H1 (cell line): ENCODE measurements at regions not wholly inside any gene's neighbourhood (a gene's known extent, or its start where the extent isn't known, plus 50 kb on each side); places are given as distances from the start of the nearest gene placed in this dataset.
"Not testable (repeated sequence)": the region's sequence is repeated elsewhere in the genome, so short reads cannot be mapped to it uniquely, and the experiment has no call there.

Experiments
- CTCF ChIA-PET: fragments of 300-600 bp; sonication (Branson Sonifier 250); formaldehyde crosslinking; loops from one replicate; lab custom pipeline; 2021; ENCODE audit not compliant: partially characterized antibody; lab: Charles Lee
- POLR2A ChIA-PET: fragments of 300-600 bp; sonication (Branson Sonifier 250); formaldehyde crosslinking; loops from one replicate; lab custom pipeline; 2021; ENCODE audit warnings: inconsistent platforms; ENCODE audit not compliant: partially characterized antibody; lab: Charles Lee
- DNase-seq, 2 experiments: peaks; one replicate each; pipeline versions ENCODE4 v3.0.0 to v3.0.0-alpha.2; 2010 to 2022; ENCODE audit warnings: low spot score in 2 of 2, low read depth in 1 of 2, mixed read lengths in 1 of 2
- FAIRE-seq: peaks from 2 replicates; lab custom pipeline; 2011; peaks lifted over from hg19 to GRCh38; lab: Jason Lieb, UNC
- H2AFZ ChIP-seq: 2 replicates; pipeline ENCODE4 v1.8.1; 2012; ENCODE audit warnings: low read length, inconsistent platforms
- H2AK5ac ChIP-seq: 2 replicates; pipeline ENCODE4 v1.6.1; 2013; ENCODE audit warnings: low read depth, low read length
- H2BK120ac ChIP-seq: replicated peaks from 2 replicates; pipeline ENCODE3; 2013; ENCODE audit warnings: low read depth, low read length, inconsistent platforms
- H2BK12ac ChIP-seq: 2 replicates; pipeline ENCODE4 v1.6.1; 2013; ENCODE audit warnings: low read depth, low read length
- H2BK15ac ChIP-seq: 2 replicates; pipeline ENCODE4 v1.6.1; 2013; ENCODE audit warnings: low read length
- H2BK20ac ChIP-seq: 2 replicates; pipeline ENCODE4 v1.6.1; 2013; ENCODE audit warnings: low read length
- H2BK5ac ChIP-seq: 2 replicates; pipeline ENCODE4 v1.6.1; 2013; ENCODE audit warnings: low read depth, low read length
- H3K14ac ChIP-seq: 2 replicates; pipeline ENCODE4 v1.6.1; 2013; ENCODE audit warnings: inconsistent platforms; ENCODE audit not compliant: insufficient read length
- H3K18ac ChIP-seq: 2 replicates; pipeline ENCODE4 v1.6.1; 2013; ENCODE audit warnings: low read length; ENCODE audit errors: extremely low read depth
- H3K23ac ChIP-seq: 2 replicates; pipeline ENCODE4 v1.6.1; 2013; ENCODE audit warnings: inconsistent platforms; ENCODE audit not compliant: insufficient read length
- H3K23me2 ChIP-seq: 2 replicates; pipeline ENCODE4 v1.6.1; 2013; ENCODE audit warnings: low read depth, low read length
- H3K27ac ChIP-seq: 2 replicates; pipeline ENCODE4 v1.6.1; 2011; ENCODE audit warnings: low read depth, low read length, inconsistent platforms
- H3K27me3 ChIP-seq, 4 experiments: replicated peaks in 1 of 4; 1 replicate in 1 of 4; 2 replicates in 3 of 4; pipeline versions ENCODE4 v1.6.1 to v1.8.1; 2011 to 2013; ENCODE audit warnings: low read length in 3 of 4, mild to moderate bottlenecking in 3 of 4, inconsistent platforms in 2 of 4, mixed read lengths in 2 of 4, moderate library complexity in 1 of 4; ENCODE audit not compliant: control insufficient read depth in 3 of 4, insufficient read depth in 3 of 4; ENCODE audit errors: extremely low read depth in 1 of 4
- H3K36me3 ChIP-seq, 4 experiments: 2 replicates each; pipeline versions ENCODE4 v1.6.1 to v1.8.1; 2011 to 2013; ENCODE audit warnings: mild to moderate bottlenecking in 4 of 4, low read length in 3 of 4, moderate library complexity in 2 of 4, control low read depth in 1 of 4, inconsistent platforms in 1 of 4; ENCODE audit not compliant: insufficient read depth in 4 of 4, control insufficient read depth in 2 of 4
- H3K4ac ChIP-seq: replicated peaks from 2 replicates; pipeline ENCODE3; 2013; ENCODE audit warnings: low read length, low read depth, mixed read lengths, inconsistent platforms; ENCODE audit not compliant: insufficient read length
- H3K4me1 ChIP-seq, 4 experiments: replicated peaks in 1 of 4; 1 replicate in 1 of 4; 2 replicates in 3 of 4; pipeline versions ENCODE4 v1.6.1 to v1.8.1; 2011 to 2013; ENCODE audit warnings: low read length in 3 of 4, inconsistent platforms in 2 of 4, mixed read lengths in 1 of 4; ENCODE audit not compliant: insufficient read depth in 4 of 4, control insufficient read depth in 3 of 4
- H3K4me2 ChIP-seq, 2 experiments: 2 replicates each; pipeline versions ENCODE4 v1.6.1 to v1.8.1; 2011 to 2013; ENCODE audit warnings: low read depth in 2 of 2, low read length in 2 of 2, control low read depth in 1 of 2, inconsistent platforms in 1 of 2, mild to moderate bottlenecking in 1 of 2; ENCODE audit not compliant: insufficient read depth in 1 of 2
- H3K4me3 ChIP-seq, 4 experiments: fragments of 200-600, 300-600 bp in 1 of 4; sonication (generic), shearing (Covaris generic), sonication (Bioruptor Twin) in 1 of 4; 2 replicates each; pipeline versions ENCODE4 v1.5.1 to v1.8.1; 2011 to 2016; ENCODE audit warnings: low read length in 4 of 4, low read depth in 3 of 4, control low read depth in 2 of 4, inconsistent platforms in 2 of 4, mild to moderate bottlenecking in 2 of 4, mixed read lengths in 1 of 4, moderate library complexity in 1 of 4; ENCODE audit not compliant: insufficient read depth in 2 of 4; ENCODE audit errors: extremely low read depth in 1 of 4
- H3K56ac ChIP-seq: replicated peaks from 2 replicates; pipeline ENCODE3; 2013; ENCODE audit warnings: low read depth, mild to moderate bottlenecking, mixed read lengths, low read length, inconsistent platforms; ENCODE audit not compliant: insufficient read length
- H3K79me1 ChIP-seq: 2 replicates; pipeline ENCODE4 v1.6.1; 2013; ENCODE audit warnings: low read depth, low read length, control low read depth
- H3K79me2 ChIP-seq, 2 experiments: 2 replicates each; pipeline versions ENCODE4 v1.6.1 to v1.8.1; 2012 to 2013; ENCODE audit warnings: low read length in 2 of 2, mild to moderate bottlenecking in 2 of 2, inconsistent platforms in 1 of 2; ENCODE audit not compliant: insufficient read depth in 2 of 2, control insufficient read depth in 1 of 2
- H3K9ac ChIP-seq, 4 experiments: replicated peaks in 1 of 4; 1 replicate in 1 of 4; 2 replicates in 3 of 4; pipeline versions ENCODE4 v1.6.1 to v1.8.1; 2011 to 2013; ENCODE audit warnings: low read depth in 3 of 4, low read length in 3 of 4, control low read depth in 2 of 4, mild to moderate bottlenecking in 2 of 4, moderate library complexity in 2 of 4, inconsistent platforms in 1 of 4; ENCODE audit errors: extremely low read depth in 1 of 4
- H3K9me3 ChIP-seq, 2 experiments: 2 replicates each; pipeline versions ENCODE4 v1.6.1 to v1.8.1; 2012 to 2013; ENCODE audit warnings: mild to moderate bottlenecking in 2 of 2, moderate library complexity in 2 of 2, control low read depth in 1 of 2, inconsistent platforms in 1 of 2, low read depth in 1 of 2, low read length in 1 of 2, mixed read lengths in 1 of 2; ENCODE audit not compliant: insufficient read depth in 2 of 2
- H4K20me1 ChIP-seq, 2 experiments: replicated peaks in 1 of 2; 2 replicates each; pipeline versions ENCODE3 to v1.8.1; 2011 to 2013; ENCODE audit warnings: inconsistent platforms in 2 of 2, low read length in 2 of 2, mild to moderate bottlenecking in 1 of 2; ENCODE audit not compliant: insufficient read depth in 2 of 2, control insufficient read depth in 1 of 2
- H4K5ac ChIP-seq: 2 replicates; pipeline ENCODE4 v1.6.1; 2013; ENCODE audit warnings: low read length, low read depth, mixed read lengths, inconsistent platforms; ENCODE audit not compliant: insufficient read length
- H4K8ac ChIP-seq: 2 replicates; pipeline ENCODE4 v1.8.0; 2013; ENCODE audit warnings: mild to moderate bottlenecking, moderate library complexity, low read length, inconsistent platforms; ENCODE audit not compliant: insufficient read depth; ENCODE audit errors: extremely low read depth
- H4K91ac ChIP-seq: replicated peaks from 2 replicates; pipeline ENCODE3; 2013; ENCODE audit warnings: low read length, mixed read lengths, inconsistent platforms; ENCODE audit not compliant: insufficient read length
- MAFK ChIP-seq: IDR thresholded peaks from 2 replicates; pipeline ENCODE4 v1.6.1; 2012; ENCODE audit warnings: low read depth, mild to moderate bottlenecking, improper control_type of control experiment, low read length
- WGBS, 2 experiments: shearing (Covaris generic) in 1 of 2; methylation state at CpG; one replicate each; pipeline versions ENCODE4 v1.1.6 to v1.1.7; 2013 to 2015; ENCODE audit warnings: low lambda C conversion rate in 2 of 2, mixed read lengths in 2 of 2, inconsistent platforms in 1 of 2, low coverage in 1 of 2, missing lambda C conversion rate in 1 of 2; ENCODE audit not compliant: insufficient replicate concordance in 2 of 2, insufficient coverage in 1 of 2, insufficient read length in 1 of 2; ENCODE audit errors: extremely low coverage in 1 of 2, missing lambda C conversion rate in 1 of 2; 5-methylcytosine and 5-hydroxymethylcytosine counted together

DNA sequence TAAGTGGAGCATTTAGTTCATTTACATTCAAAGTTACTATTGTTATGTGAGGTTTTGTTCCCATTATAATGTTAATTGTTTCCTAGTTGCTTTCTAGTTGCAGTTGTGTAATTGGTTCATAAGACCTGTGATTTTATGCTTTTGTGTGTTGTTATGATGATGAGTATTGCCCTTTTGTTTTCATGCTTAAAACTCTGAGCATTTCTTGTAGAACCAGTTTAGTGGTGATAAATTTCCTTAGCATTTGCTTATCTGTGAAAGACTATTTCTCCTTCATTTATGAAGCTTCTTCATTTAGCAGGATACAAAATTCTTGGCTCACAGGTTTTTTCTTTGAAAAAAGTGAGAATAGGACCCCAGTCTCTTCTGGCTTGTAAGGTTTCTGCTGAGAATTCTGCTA is 274.8 kb upstream of the SPAG17 start:
- no peak overlapping the region for H3K18ac ChIP-seq
- no peak overlapping the region for H2BK15ac ChIP-seq
- H4K8ac ChIP-seq: no peak overlapping the region
- no peaks in the 10 kb centered on the region for H3K79me2 ChIP-seq
- H3K23me2 ChIP-seq: no peaks in the 10 kb centered on the region
- H3K9ac ChIP-seq: no peak overlapping the region
- H2AFZ ChIP-seq: no peak overlapping the region
- no peak overlapping the region for H4K5ac ChIP-seq
- FAIRE-seq: no peak
- H3K56ac ChIP-seq: no peak overlapping the region
- H3K27me3 ChIP-seq: no peaks in the 10 kb centered on the region
- H2AK5ac ChIP-seq: no peak overlapping the region
- no peaks in the 10 kb centered on the region; a peak in 1 of 8 replicates for H3K36me3 ChIP-seq
- POLR2A ChIA-PET: no interaction called here
- no peak overlapping the region for H3K23ac ChIP-seq
- H2BK5ac ChIP-seq: no peak overlapping the region
- H3K79me1 ChIP-seq: no peaks in the 10 kb centered on the region
- no peak overlapping the region for H3K14ac ChIP-seq
- no peak overlapping the region for H3K4me3 ChIP-seq
- no peak overlapping the region for H2BK12ac ChIP-seq
- no peaks in the 10 kb centered on the region for H3K4me1 ChIP-seq
- no peak overlapping the region for H2BK120ac ChIP-seq
- no peak overlapping the region for H4K91ac ChIP-seq
- H3K4me2 ChIP-seq: no peak overlapping the region
- peaks cover 7 to 17% of the 10 kb centered on the region in 2 experiments; a peak in 3 of 4 replicates for H3K9me3 ChIP-seq
- no peak overlapping the region for H2BK20ac ChIP-seq
- no peak for TF ChIP-seq MAFK
- no peak overlapping the region for H3K4ac ChIP-seq
- no peak for DNase-seq
- CTCF ChIA-PET: no interaction called here
- H3K27ac ChIP-seq: no peak overlapping the region
- H4K20me1 ChIP-seq: no peaks in the 10 kb centered on the region

DNA sequence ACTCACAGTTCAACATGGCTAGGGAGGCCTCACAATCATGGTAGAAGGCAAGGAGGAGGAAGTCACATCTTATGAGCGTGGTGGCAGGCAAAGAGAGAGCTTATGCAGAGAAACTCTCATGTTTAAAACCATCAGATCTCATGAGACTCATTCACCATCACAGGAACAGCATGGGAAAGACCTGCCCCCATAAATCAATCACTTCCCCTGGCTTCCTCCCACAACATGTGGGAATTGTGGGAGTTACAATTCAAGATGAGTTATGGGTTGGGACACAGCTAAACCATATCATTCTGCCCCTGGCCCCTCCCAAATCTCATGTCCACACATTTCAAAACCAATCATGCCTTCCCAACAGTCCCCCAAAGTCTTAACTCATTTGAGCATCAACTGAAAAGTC is 268.8 kb upstream of the SPAG17 start:
- POLR2A ChIA-PET: not testable (repeated sequence)

More for the DNA sequence above, 268.8 kb upstream of the SPAG17 start:
- H2AK5ac ChIP-seq, H3K36me3 ChIP-seq, H4K20me1 ChIP-seq, H2AFZ ChIP-seq, H4K91ac ChIP-seq, H2BK120ac ChIP-seq, H3K9ac ChIP-seq, H3K27ac ChIP-seq, H4K5ac ChIP-seq, DNase-seq, H2BK12ac ChIP-seq, H2BK15ac ChIP-seq, CTCF ChIA-PET, H3K4ac ChIP-seq, FAIRE-seq, H2BK5ac ChIP-seq, H3K79me1 ChIP-seq, H3K23me2 ChIP-seq, H2BK20ac ChIP-seq, H3K18ac ChIP-seq, H3K4me1 ChIP-seq, H3K4me3 ChIP-seq, H3K56ac ChIP-seq, H3K79me2 ChIP-seq, H3K14ac ChIP-seq, H3K23ac ChIP-seq, H3K27me3 ChIP-seq, H3K4me2 ChIP-seq, H4K8ac ChIP-seq: not testable (repeated sequence)
- H3K9me3 ChIP-seq: peaks cover 4 to 13% of the 10 kb centered on the region in 2 experiments; a peak in 3 of 4 replicates
- 92% methylated on average over 1 of the region's 1 CpG; no CpG with 5 or more reads in 1 of the 2 experiments for WGBS, 2 experiments
